Astrocyte of the spinal cord (primary cell): ENCODE measurements at regions not wholly inside any gene's neighbourhood (a gene's known extent, or its start where the extent isn't known, plus 50 kb on each side); places are given as distances from the start of the nearest gene placed in this dataset.
"Not testable (repeated sequence)": the region's sequence is repeated elsewhere in the genome, so short reads cannot be mapped to it uniquely, and the experiment has no call there.

Experiments
- DNase-seq: peaks from one replicate; pipeline ENCODE4 v3.0.0; 2011; ENCODE audit warnings: low read depth, low spot score
- H3K4me3 ChIP-seq: 2 replicates; pipeline ENCODE4 v1.5.1; 2011; ENCODE audit warnings: low read depth, mild to moderate bottlenecking, low read length, moderate library complexity
- in situ Hi-C: cut with HindIII; loops from 2 replicates; pipeline ENCODE4 v1.10.0; 2017; ENCODE audit warnings: low sequenced_read_pairs
- TF ChIP-seq, protein P1 (sequence below): IDR thresholded peaks from 2 replicates; pipeline ENCODE4 v1.5.1; 2012; ENCODE audit warnings: low read depth, mild to moderate bottlenecking, low read length, inconsistent platforms

DNA sequence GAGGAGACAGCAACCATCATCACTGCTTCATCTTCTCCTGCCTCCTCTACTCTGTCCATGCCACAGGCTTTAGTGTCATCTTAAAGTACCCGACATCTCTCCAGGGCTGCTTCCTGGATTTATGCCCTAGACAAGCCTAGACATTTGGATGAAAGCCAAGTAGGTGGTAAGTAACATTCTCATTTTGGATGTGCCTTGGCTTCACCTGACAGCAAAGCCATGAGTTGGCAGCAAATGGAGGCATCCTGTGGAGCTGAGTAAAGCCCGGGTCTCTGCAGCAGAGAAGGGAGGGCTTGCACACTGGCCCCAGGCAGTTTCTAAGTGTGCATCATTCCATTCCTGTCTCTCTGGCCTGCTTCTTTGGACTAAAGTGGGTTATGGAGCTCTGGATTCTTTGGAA is 299.1 kb downstream of the DMAC1 start:
- TF ChIP-seq, protein P1, sequence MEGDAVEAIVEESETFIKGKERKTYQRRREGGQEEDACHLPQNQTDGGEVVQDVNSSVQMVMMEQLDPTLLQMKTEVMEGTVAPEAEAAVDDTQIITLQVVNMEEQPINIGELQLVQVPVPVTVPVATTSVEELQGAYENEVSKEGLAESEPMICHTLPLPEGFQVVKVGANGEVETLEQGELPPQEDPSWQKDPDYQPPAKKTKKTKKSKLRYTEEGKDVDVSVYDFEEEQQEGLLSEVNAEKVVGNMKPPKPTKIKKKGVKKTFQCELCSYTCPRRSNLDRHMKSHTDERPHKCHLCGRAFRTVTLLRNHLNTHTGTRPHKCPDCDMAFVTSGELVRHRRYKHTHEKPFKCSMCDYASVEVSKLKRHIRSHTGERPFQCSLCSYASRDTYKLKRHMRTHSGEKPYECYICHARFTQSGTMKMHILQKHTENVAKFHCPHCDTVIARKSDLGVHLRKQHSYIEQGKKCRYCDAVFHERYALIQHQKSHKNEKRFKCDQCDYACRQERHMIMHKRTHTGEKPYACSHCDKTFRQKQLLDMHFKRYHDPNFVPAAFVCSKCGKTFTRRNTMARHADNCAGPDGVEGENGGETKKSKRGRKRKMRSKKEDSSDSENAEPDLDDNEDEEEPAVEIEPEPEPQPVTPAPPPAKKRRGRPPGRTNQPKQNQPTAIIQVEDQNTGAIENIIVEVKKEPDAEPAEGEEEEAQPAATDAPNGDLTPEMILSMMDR: no peak
- in situ Hi-C loops: no loop called here
- H3K4me3 ChIP-seq: no peak overlapping the region
- no peak for DNase-seq

DNA sequence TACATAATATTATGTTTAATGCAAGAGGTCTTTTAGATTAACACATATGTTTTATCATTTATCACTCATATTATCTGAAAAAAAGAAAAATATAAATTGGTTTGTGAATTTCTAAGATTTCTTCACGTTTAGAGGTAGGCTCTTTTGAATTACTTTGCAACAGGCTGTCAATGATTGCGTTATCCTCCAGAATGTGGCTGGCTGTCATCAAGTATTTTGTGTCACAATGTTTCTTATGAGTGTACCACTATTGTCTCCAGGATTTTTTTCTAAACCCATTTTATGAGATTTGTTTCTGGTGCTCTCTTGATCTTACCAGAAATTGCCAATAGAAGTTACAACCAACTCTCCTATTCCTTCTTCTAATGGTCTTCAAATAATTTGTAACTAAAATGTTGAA is 307.9 kb downstream of the DMAC1 start:
- DNase-seq: no peak
- in situ Hi-C loops: no loop called here
- no peak overlapping the region for H3K4me3 ChIP-seq
- TF ChIP-seq, protein P1: no peak

DNA sequence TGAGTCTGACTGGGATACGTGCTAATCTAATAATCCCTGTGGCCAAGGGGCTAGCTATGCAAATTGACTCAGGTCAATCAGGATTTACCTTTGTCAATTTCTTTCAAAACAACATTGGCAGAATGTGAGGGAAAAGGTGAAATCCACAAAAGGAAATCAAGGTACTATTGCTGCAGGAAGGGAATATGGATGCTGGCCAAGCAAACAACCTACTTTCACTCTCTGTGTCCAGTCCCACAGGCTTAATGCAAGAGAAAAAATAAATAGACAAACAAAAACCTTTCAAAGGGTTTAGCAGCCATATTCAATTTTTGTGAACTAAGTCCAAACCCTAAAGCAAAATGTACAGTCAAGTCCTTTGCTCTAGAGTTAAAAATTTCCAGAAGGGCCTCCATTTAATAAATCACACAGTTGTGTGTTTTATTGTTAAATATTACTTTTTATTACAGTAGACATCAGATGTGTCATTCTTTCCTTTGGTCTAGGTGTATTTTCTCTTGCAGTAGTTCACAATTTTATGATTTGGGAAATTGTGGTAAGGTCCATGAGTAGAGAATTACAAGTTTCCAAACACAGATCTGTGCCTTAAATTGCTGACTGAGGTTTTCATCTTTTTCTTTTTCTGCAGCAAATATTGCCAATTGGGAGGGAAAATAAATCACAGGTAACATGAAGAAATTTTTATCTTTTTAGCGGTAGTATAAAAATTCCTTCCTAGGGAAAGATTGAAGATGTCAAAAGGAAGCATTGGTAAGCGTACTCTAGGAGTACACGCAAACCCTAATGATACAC is 309.1 kb downstream of the DMAC1 start:
- DNase-seq: no peak
- TF ChIP-seq, protein P1: no peak
- H3K4me3 ChIP-seq: no peak overlapping the region
- in situ Hi-C loops: no loop called here

DNA sequence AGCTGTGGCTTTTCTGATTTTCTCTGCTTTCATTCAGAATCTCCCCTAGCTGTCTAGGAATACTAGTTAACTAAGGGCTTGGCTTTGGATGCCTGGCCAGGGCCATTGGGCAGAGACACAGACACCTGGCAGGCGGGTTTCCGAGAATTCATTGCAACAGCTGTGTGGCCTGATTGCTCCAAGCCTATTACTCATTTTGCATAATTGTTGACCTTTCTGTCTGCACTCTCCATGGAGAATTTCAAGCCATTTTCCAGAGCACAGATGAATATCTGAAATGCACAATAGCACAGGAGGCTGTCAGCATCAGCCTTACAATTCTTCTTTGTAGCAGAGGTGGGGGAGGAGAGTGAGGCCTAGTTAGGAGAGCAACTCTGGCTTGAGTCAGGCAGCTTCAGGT is 310.5 kb downstream of the DMAC1 start:
- DNase-seq: no peak
- no peak overlapping the region for H3K4me3 ChIP-seq
- in situ Hi-C loops: no loop called here
- TF ChIP-seq, protein P1: no peak

DNA sequence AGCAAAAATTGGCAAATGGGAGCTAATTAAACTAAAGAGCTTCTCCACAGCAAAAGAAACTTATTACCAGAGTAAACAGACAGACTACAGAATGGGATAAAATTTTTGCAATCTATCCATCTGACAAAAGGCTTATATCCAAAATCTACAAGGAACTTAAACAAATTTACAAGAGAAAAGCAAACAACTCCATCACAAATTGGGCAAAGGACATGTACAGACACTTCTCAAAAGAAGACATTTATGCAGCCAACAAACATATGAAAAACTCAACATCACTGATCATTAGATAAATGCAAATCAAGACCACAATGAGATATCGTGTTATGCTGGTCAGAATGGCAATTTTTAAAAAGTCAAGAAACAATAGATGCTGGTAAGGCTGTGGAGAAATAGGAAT is 315.6 kb downstream of the DMAC1 start:
- DNase-seq, H3K4me3 ChIP-seq, in situ Hi-C loops: not testable (repeated sequence)

DNA sequence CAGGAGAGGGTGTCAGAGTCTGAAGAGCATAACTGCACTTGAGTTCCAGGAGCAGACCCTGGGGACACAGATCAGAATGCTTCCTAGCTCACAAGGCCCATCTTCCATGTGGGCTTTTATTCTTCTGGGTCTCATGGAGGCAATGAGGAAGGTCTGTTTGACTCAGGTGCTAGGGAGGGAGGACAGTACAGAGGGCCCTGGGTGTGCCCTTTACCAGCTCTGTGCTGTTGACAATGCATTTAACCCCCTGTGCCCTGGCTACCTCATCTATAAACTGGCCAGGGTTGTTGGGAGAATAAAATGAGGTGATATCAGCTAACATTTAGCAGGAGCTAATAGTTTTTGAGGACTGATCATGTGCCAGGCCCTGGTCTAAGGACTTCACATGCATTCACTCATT is 318.0 kb downstream of the DMAC1 start:
- in situ Hi-C loops: no loop called here
- H3K4me3 ChIP-seq: no peak overlapping the region
- no peak for DNase-seq
- TF ChIP-seq, protein P1: no peak

DNA sequence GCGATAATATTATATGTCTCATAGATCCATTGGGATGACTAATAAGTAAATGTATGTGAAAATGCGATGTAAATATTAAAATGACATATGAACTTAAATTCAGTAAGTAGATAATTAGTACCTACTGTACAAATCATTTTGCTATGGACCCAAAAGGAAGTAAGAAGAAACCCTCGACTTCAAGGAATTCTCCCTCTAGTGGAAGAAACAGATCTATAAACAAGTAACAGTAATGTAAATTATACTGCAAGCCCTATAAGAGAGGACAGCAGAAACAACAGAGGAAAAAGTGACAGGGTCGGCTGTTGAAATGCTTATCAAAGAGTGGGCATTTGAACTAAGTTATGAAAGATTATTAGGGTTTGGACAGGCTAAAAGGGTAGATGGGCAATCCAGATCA is 320.3 kb downstream of the DMAC1 start:
- no peak for DNase-seq
- no peak overlapping the region for H3K4me3 ChIP-seq
- TF ChIP-seq, protein P1: no peak
- in situ Hi-C loops: no loop called here
